Left renal cortex interstitium (tissue), 4 donors: ENCODE measurements at regions not wholly inside any gene's neighbourhood (a gene's known extent, or its start where the extent isn't known, plus 50 kb on each side); places are given as distances from the start of the nearest gene placed in this dataset.
"Not testable (repeated sequence)": the region's sequence is repeated elsewhere in the genome, so short reads cannot be mapped to it uniquely, and the experiment has no call there.

Experiments
- DNase-seq, 4 donors: peaks; one replicate each; pipeline ENCODE4 v3.0.0-alpha.2; 2013; ENCODE audit warnings: low read depth in 4 of 4, low spot score in 2 of 4, missing footprints in 1 of 4

DNA sequence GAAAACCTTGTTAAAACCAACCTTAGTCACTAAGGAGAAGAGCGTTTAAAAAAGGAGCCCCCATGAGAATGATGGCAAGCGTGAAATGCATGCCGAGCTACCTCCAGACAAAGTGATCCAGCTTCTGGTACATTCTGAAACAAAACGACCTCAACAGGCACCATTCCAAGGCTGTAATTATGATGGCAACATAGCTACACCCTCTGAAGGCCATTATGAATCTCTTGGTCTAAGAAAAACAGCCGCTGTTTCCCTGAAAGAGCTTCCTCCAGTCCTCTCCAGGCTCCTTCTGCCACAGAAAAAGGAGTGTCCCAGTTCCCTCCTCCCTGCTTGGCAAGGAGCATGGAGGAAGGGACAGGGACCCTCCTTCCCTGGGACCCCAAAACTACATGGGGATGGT lies 50.0 kb upstream of the ABLIM1 start:
- no peak for DNase-seq

DNA sequence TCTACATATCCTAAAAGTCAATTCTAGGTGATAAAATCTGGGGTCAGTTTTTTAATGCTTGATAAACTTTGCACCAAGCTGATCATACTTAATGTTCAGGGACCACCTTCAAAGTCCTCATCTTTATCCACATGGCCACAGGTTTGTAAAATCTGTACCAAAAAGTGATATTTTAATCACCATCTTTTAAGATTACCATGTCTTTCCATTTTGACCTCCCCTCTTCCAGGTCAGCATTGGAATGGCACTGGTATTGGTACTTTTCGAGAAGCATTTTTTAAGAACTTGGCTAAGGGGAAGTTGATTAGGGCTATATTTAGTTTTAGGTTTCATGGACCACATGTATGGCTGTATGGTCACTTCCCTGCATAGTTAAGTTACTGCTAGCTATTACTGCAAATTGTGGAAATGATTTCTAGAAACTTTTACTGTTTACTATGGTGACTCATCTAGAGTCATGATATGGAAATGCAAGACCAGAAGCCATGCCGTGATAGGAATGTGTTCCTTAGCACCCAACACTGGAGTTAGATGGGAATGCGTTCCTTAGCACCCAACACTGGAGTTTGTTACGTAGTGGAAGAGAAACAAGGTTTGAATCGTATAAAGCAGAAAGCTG lies 50.8 kb upstream of the ABLIM1 start:
- DNase-seq = no peak

DNA sequence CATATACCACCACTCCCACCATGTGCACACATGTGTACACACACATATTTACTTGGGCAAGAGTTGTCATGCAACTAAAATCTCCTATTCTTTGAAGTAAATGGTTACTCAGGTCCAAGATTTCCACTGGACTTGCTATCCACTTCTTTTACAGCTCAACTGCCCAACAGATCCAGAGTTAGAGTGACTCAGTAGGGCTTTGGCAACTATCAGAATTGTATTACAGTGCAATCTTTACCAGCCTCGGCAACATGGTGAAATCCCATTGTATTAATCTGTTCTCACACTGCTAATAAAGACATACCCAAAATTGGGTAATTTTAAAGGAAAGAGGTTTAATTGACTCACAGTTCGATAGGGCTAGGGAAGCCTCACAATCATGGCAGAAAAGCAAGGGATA lies 51.9 kb upstream of the ABLIM1 start:
- no peak for DNase-seq

- DNase-seq = no peak
These were observed 53.2 kb upstream of the ABLIM1 start for GRCh38 chr10:114711176-114711868.

- no peak for DNase-seq
These were observed 53.8 kb upstream of the ABLIM1 start for GRCh38 chr10:114711869-114712250.

DNA sequence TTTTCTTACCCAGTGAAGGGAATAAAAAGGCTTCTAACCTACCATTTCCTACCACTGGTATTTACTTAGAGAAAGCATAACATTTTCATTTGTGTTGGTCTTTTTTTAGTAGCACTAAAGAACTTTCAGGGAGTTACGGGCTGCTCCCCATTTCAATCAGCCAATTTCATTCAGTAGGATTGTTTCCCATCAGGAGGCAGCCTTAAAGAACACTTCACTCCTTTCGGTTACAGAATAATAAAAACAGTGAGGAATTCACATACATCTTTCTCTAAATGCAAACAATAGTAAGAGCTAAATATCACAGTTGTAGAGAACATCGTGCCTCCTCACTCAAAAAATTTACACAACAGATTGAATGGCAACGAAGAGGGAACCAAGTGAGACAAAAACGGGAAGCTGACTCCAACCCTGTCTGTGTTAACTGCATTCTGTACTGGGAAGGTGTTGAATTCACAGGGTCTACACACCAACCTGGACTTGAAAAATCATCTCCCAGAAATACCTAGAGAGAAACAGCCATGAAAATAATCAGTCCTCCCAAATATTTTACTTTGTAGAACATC lies 55.5 kb upstream of the ABLIM1 start:
- no peak for DNase-seq

DNA sequence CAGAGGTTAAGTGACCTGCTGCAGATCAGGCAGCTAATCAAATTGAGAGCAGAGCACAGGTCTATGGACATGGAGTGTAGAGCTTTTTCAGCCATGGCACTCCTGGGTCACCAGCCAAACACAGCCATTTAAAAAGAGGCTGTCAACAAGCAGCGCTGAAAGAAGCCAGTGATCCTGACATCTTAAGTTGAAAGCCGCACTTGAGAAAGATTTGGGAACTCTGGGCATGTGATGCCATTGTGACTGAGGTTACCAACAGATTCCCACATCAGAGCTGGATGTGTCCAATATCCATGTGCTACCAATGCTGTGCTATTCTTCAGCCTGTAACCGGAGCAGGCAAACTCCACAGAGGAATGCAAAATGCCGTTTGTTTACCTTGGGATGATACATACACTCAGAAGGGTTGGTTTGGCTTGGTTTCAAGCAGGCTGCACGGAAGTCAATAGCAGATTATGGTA lies 56.2 kb upstream of the ABLIM1 start:
- no peak for DNase-seq

- DNase-seq = no peak
These were observed 57.1 kb upstream of the ABLIM1 start for GRCh38 chr10:114715171-114715670.

- DNase-seq = no peak
These were observed 58.8 kb upstream of the ABLIM1 start for GRCh38 chr10:114716811-114717404.

DNA sequence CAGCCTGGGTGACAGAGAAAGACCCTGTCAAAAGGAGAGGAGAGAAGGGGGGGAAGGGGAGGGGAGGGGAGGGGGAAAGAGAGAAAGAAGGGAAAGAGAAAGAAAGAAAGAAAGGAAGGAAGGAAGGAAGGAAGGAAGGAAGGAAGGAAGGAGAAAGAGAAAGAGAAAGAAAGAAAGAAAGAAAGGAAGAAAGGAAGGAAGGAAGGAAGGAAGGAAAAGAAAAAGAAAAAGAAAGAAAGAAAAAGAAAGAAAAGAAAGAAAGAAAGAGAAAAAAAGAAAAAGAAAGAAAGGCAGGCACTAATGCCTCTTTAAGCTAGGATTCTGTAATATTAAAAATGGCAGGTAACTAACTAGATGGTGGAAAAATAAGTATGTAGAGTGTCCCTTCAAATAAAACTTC lies 59.8 kb upstream of the ABLIM1 start:
- DNase-seq = not testable (repeated sequence)

DNA sequence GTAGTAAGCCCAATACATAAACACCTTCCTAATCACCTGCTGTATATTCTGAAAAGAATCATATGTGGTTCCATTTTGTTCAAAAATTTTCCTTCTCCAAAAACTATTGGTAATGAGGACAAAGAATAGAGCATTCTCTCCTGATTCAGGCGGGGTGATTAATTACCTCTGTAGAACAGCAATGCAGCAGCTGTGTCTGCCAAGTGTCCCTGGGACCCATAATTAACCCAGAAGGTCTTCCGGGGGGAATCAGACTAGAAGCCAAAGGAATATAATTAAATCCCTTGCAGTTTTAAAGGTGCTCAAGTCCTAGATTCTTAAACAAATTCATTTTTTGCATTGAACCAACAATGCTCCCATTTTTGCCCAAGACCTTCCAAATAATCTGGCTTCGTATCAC lies 60.3 kb upstream of the ABLIM1 start:
- DNase-seq = no peak

DNA sequence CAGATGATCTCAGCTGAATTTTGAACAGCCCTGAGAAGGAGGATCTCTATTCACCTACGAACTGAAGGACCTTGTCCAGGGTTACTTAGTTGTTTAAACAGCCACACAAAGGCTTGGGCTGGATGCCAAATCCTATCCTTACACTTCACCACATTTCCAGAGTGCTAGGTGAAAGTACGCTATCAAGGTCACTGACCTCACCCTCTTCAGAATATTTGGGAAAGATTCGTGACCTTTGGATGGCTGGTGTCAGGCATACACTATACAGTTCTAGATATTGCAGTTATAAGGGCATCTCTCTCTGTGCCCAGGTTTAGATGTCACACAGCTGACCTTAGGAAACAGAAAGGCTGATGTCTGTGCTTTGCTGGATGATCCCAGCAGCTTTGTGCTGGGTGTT lies 61.2 kb upstream of the ABLIM1 start:
- DNase-seq = no peak

- not testable (repeated sequence) for DNase-seq
These were observed 61.9 kb upstream of the ABLIM1 start for GRCh38 chr10:114720023-114720422.

DNA sequence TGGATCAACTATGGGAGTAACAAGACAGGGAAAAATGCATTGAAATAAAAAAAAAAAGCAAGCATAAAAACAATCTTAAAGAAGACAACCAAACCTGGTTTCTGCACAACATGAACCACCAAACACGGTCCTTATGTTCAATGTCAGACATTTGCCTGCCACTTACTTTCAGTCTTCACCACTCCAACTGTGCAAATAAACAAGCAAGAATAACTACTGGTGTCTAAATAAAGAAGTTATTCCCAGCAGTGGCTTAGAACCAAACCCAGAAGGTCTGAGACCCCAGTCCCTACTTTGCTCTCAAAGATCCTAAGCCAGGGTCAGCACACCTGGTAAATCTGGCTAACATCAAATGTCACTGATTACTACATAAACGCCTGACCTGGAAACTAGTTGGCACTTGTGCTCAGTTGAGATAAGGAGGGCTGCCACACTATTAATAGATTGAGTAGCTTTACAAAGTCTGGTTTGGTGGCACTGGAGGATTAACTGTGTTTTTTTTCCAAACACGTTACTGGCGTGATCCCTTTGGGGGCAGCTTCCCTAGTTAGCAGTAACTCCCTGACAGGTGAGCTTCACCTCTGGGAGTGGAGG lies 62.7 kb upstream of the ABLIM1 start:
- no peak for DNase-seq

DNA sequence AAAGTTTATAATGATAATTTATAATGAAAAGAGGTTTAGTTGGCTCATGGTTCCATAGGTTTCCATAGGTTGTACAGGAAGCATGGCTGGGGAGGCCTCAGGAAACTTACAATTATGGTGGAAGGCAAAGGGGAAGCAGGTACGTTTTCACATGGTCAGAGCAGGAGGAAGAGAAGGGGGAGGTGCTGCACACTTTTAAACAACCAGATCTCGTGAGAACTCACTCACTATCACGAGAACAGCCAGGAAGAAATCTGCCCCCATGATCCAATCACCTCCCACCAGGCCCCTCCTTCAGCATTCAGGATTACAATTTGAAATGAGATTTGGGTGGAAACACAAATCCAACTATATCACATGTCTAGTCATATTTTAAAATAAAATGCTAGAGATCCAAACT lies 64.1 kb upstream of the ABLIM1 start:
- not testable (repeated sequence) for DNase-seq

DNA sequence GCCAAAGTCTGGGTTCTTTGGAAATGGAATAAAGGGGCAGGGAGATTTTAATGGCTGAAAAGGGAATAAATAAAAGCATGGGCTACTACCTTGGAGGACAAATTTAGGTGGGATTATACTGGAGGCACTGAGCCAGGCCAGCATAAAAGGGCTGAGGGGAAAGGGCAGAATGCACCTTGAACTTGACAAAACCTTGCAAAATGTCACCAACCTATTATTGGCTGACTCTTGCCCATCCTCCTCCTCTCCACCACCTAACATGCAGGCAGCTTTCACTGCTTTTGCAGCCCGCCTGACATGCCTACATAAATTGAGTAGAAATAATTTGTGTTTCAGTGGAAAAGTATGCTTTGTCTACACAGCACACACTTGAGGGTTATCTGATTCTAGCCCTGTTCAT lies 65.3 kb upstream of the ABLIM1 start:
- no peak for DNase-seq

- DNase-seq = no peak
These were observed 66.1 kb upstream of the ABLIM1 start for GRCh38 chr10:114723991-114724715.

- no peak for DNase-seq
These were observed 66.6 kb upstream of the ABLIM1 start for GRCh38 chr10:114724716-114725106.

DNA sequence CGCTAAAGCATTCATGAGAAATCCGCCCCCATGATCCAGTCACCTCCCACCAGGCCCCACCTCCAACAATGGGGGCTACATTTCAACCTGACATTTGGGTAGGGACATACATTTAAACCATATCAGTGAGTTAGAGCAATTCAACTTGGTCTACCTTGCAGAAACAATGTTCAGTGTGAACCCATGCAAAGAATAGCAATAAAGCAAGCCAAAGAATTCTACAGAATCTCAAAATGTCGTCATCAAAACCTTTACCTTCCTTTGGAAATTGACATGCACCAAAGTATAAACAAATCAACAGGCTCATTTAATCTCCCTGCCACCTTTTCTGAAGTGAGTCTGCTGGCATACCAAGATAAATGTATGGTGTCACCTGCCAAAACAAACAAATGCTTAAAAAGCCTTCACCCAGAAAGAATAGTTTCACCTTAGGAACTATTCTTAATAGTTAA lies 68.8 kb upstream of the ABLIM1 start:
- no peak for DNase-seq

- DNase-seq = no peak
These were observed 70.2 kb upstream of the ABLIM1 start for GRCh38 chr10:114728325-114728724.
